RWPE2 (cell line): ENCODE measurements at regions not wholly inside any gene's neighbourhood (a gene's known extent, or its start where the extent isn't known, plus 50 kb on each side); places are given as distances from the start of the nearest gene placed in this dataset.
A peak's percentile ranks its signal among the peaks of the same experiment; 100 is the strongest.

ENCODE experiments used
- ATAC-seq: fragments of 200-7000 bp; cut with Tn5 transposase; 3 replicates; pipeline ENCODE4 v1.9.1; 2021; ENCODE audit warnings: low read depth
- DNase-seq: peaks from one replicate; pipeline ENCODE4 v3.0.0-alpha.2; 2020; ENCODE audit warnings: low spot score
- H3K27ac ChIP-seq: fragments of 450-650 bp; 2 replicates; pipeline ENCODE4 v1.5.1; 2017; ENCODE audit warnings: mild to moderate bottlenecking; ENCODE audit not compliant: poor library complexity, severe bottlenecking
- H3K27me3 ChIP-seq: fragments of 250-450 bp; sonication (Bioruptor Pico); 2 replicates; pipeline ENCODE4 v1.5.1; 2021; ENCODE audit warnings: mild to moderate bottlenecking, moderate library complexity; ENCODE audit not compliant: insufficient read depth, poor library complexity, severe bottlenecking
- H3K36me3 ChIP-seq: fragments of 250-450 bp; sonication (Bioruptor Pico); 2 replicates; pipeline ENCODE4 v1.5.1; 2020; ENCODE audit warnings: low read depth, mild to moderate bottlenecking, moderate library complexity
- H3K4me1 ChIP-seq: fragments of 250-450 bp; sonication (Bioruptor Pico); 2 replicates; pipeline ENCODE4 v1.5.1; 2021; ENCODE audit warnings: mild to moderate bottlenecking, moderate library complexity; ENCODE audit not compliant: insufficient read depth, poor library complexity, severe bottlenecking
- H3K4me3 ChIP-seq: fragments of 250-450 bp; sonication (Bioruptor Pico); 2 replicates; pipeline ENCODE4 v1.5.1; 2021; ENCODE audit warnings: mild to moderate bottlenecking, moderate library complexity; ENCODE audit not compliant: severe bottlenecking
- H3K9me3 ChIP-seq: fragments of 250-450 bp; sonication (Bioruptor Pico); 2 replicates; pipeline ENCODE4 v1.5.1; 2021; ENCODE audit warnings: mild to moderate bottlenecking, moderate library complexity; ENCODE audit not compliant: severe bottlenecking
- TF ChIP-seq, protein P1 (sequence below): fragments of 450-650 bp; IDR thresholded peaks from one replicate; pipeline ENCODE4 v1.5.1; 2017; ENCODE audit warnings: mild to moderate bottlenecking, moderate library complexity; ENCODE audit not compliant: poor library complexity, severe bottlenecking

DNA sequence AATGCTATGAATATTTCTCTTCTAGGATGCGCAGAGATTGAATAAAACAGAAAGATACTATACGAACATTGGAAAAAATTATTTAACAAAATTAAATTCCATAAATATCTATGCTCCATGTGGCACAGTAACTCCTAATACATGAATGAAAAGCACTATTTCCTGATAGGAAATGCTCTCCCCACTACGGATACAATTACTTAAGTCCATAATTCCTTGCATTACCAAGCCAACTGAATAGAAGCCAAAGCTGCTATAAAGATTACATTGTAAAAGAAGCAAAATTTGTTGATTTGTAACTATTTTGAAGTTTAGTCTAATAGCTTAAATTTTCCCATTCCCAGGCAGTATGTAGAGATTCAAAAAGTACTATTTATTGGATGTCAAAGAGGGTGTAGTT lies 61.8 kb upstream of the SNX2 start:
- H3K4me3 ChIP-seq, result no peak overlapping the region
- H3K27ac ChIP-seq, result no peak overlapping the region
- H3K36me3 ChIP-seq, result no peaks in the 10 kb centered on the region
- H3K9me3 ChIP-seq, result no peaks in the 10 kb centered on the region
- TF ChIP-seq, protein P1, sequence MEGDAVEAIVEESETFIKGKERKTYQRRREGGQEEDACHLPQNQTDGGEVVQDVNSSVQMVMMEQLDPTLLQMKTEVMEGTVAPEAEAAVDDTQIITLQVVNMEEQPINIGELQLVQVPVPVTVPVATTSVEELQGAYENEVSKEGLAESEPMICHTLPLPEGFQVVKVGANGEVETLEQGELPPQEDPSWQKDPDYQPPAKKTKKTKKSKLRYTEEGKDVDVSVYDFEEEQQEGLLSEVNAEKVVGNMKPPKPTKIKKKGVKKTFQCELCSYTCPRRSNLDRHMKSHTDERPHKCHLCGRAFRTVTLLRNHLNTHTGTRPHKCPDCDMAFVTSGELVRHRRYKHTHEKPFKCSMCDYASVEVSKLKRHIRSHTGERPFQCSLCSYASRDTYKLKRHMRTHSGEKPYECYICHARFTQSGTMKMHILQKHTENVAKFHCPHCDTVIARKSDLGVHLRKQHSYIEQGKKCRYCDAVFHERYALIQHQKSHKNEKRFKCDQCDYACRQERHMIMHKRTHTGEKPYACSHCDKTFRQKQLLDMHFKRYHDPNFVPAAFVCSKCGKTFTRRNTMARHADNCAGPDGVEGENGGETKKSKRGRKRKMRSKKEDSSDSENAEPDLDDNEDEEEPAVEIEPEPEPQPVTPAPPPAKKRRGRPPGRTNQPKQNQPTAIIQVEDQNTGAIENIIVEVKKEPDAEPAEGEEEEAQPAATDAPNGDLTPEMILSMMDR, result no peak
- DNase-seq (no peak), ATAC-seq (no peak)
- H3K4me1 ChIP-seq, result no peaks in the 10 kb centered on the region
- no peaks in the 10 kb centered on the region for H3K27me3 ChIP-seq

DNA sequence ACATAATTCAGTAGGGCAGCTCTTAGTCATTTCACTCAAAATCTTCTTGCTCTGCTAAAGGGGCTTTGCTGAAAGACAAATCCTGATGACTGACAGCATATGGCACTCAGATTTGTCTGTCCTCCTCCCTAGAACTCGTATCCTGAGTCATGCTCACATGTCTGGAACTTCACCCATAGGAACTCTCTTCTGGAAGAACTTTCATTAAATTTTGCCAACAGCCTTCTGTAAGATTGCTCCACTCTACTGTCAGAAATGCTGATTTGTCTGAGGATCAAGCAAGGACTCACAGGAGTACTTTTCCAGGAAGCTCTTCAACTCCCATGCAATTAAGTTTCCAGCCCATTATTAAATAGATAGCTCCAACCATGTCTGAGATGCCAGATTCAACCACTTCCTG lies 59.8 kb upstream of the SNX2 start:
- TF ChIP-seq, protein P1, result no peak
- H3K27ac ChIP-seq, result no peak overlapping the region
- H3K4me1 ChIP-seq, result no peaks in the 10 kb centered on the region
- no peak overlapping the region for H3K4me3 ChIP-seq
- ATAC-seq (0 out of 3 replicates have a peak, but pooled peaks have one; percentile 21), DNase-seq (no peak)
- H3K36me3 ChIP-seq, result no peaks in the 10 kb centered on the region
- H3K27me3 ChIP-seq, result no peaks in the 10 kb centered on the region
- no peaks in the 10 kb centered on the region for H3K9me3 ChIP-seq

DNA sequence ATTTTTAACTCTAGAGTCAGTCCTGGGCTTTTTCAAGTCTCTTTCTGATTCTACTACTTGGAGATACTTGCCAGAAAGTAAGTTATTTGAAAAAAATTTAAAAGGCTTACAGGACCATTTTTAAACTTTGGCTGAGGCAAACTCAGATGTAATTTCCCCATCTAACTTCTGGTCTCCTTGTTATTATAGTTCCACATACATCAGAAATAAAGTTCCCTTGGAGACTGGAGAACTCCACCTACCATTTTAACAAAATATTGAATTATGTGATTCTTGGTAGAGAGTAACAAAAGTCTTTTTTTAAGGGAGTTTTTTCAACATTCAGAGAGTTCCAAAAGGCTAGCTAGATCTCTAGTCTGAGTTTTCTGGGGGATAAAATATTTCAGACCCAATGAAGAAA lies 56.3 kb upstream of the SNX2 start:
- H3K9me3 ChIP-seq, result no peaks in the 10 kb centered on the region
- no peaks in the 10 kb centered on the region for H3K27me3 ChIP-seq
- ATAC-seq (no peak), DNase-seq (no peak)
- H3K27ac ChIP-seq, result no peak overlapping the region
- peaks cover under 1% of the 10 kb centered on the region for H3K4me1 ChIP-seq
- TF ChIP-seq, protein P1, result no peak
- H3K4me3 ChIP-seq, result no peak overlapping the region
- H3K36me3 ChIP-seq, result no peaks in the 10 kb centered on the region

DNA sequence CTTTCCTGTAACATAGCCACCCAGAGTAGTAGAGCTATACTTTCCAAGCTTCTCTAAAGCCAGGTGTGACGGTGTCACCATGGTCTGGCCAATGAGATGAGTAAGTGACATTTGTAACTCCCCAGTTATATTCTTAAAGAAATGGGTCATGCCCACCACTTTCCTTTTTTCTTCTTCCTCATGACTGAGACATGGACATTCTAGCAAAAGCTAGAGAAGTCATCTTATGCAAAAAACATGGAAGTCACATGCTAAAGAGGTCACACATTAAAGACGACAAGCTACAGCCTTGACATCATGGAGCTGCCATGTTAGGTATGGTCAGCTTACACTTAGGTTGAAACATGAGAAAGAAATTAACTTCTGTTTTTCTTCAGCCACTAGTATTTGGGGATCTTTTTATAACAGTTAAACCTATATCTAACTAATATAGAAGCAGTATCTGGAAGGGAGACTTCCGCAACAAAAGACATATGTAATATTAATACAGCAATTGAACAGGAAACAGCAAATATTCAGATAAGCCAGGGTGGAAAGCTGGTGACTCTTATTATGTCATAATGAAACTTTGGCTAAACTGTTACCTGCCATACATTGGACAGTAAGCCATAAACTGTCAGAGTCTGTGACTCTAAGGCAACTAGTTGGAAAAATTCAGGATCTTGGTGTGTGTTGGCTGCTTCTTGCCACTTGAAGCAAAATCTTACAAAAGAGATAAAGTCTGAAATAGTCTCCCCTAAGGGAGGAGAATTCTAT lies 54.7 kb upstream of the SNX2 start:
- H3K36me3 ChIP-seq, result no peaks in the 10 kb centered on the region
- no peak for ATAC-seq
- no peaks in the 10 kb centered on the region for H3K9me3 ChIP-seq

DNA sequence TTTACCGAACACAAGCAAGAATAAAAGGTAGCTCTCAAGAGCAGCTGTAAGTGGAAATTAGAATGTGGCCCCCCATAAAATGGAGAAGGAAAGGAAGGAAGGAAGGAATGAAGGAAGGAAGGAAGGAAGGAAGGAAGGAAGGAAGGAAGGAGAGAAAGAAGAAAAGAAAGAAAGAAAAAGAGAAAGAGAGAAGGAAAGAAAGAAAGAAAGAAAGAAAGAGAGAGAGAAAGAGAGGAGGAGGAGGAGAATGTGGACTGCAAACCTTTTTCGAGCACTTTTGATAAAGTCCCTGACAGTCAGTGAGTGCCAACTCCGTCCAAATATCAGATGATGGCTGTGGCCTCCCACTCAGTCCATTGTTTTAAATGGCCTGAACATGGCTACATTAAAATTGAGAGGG lies 53.8 kb upstream of the SNX2 start:
- TF ChIP-seq, protein P1, result no peak
- H3K27ac ChIP-seq, result no peak overlapping the region
- no peaks in the 10 kb centered on the region for H3K36me3 ChIP-seq
- ATAC-seq (no peak), DNase-seq (no peak)
- no peaks in the 10 kb centered on the region for H3K27me3 ChIP-seq
- peaks cover 3% of the 10 kb centered on the region for H3K4me1 ChIP-seq
- no peak overlapping the region for H3K4me3 ChIP-seq
- H3K9me3 ChIP-seq, result no peaks in the 10 kb centered on the region

More for the DNA sequence above, 54.7 kb upstream of the SNX2 start:
- H3K4me1 ChIP-seq, result peaks cover 3% of the 10 kb centered on the region
- H3K27ac ChIP-seq, result no peak overlapping the region
- no peak overlapping the region for H3K4me3 ChIP-seq
- H3K27me3 ChIP-seq, result no peaks in the 10 kb centered on the region
- TF ChIP-seq, protein P1, result no peak
- DNase-seq, result no peak
